HG03520 (cell line): ENCODE measurements at regions not wholly inside any gene's neighbourhood (a gene's known extent, or its start where the extent isn't known, plus 50 kb on each side); places are given as distances from the start of the nearest gene placed in this dataset.

ENCODE experiments used
- ATAC-seq: cut with Tn5 transposase; IDR thresholded peaks from one replicate; pipeline ENCODE4 v1.9.1; 2021; ENCODE audit warnings: mild to moderate bottlenecking, moderate library complexity; ENCODE audit not compliant: unreplicated experiment

DNA sequence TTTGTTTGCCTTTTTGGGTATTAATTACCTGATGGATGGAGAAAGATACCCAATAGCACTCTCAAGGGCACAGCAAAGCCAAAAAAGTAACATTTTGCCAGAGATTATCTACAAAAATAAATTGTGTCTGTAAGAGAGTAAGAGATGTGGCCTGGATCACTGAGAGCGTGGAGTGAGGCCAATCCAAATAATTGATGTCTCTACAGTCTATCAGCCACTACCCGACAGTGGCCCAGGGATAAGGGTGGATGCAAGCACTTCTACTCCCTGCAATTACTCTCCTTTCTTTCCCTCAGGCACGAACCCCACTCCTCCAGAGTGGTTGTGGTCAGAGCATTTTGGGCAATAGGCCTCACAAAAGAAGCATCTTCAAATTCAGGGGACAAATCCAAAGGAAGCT lies 92.3 kb upstream of the ZC3H12C start:
- no peak for ATAC-seq

DNA sequence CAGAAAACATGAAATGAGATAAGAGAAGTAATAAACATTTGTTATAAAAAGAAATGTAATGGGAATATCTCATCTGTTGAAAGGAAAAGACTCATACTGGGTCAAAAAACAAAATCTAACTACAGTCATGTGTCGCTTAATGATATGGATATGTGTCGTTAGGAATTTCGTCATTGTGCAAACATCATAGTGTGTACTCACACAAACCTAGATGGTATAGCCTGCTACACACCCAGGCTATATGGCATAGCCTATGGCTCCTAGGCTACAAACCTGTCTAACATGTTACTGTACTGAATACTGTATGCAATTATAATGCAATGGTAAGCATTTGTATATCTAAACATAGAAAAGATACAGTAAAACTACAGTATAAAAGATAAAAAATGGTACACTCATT lies 89.8 kb upstream of the ZC3H12C start:
- no peak for ATAC-seq

DNA sequence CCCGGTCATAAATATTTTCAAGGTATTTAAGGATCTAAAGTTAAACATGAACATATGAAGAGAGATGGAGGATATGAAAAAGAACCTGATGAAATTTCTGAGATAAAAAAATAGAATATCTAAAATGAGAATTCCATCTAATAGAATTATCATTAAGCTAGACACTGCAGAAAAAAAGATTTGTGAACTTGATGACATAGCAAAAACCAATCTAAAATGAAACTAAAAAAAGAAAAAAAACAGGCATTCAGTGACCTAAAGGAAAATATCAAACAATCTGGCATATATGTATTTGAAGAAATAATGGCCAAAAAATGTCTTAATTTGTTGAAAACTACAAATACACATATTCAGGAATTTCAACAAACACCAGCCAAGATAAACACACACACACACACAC lies 81.6 kb upstream of the ZC3H12C start:
- ATAC-seq = no peak

DNA sequence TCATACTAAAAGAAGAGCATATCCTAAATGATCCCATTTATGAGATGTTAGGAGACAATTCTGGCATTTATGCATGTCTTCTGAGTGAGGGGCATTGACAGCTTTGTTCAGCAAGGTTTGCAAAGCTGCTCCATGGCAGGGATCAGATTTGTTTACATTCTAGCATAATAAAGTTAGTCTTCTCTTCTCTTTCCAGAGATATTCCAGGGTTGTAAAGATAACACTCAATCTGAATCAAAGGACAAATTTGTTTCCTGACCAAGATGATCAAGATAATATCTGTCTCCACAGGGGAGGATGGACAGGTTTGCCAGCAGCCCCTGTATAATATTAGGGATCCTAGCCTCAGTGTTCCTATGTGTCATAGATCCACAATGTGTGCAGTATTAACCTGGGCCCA lies 77.5 kb upstream of the ZC3H12C start:
- ATAC-seq = no peak

DNA sequence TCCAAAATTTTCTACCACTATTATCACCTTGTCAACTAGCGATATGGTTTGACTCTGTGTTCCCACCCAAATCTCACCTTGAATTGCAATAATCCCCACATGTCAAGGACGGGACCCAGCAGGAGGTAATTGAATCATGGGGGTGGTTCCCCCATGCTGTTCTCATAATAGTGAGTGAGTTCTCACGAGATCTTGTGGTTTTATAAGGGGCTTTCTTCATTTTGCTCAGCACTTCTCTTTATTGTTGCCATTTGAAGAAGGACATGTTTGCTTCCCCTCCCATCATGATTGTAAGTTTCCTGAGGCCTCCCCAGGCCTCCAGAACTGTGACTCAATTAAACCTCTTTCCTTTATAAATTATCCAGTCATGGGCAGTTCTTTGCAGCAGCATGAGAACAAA lies 73.5 kb upstream of the ZC3H12C start:
- ATAC-seq = no peak

DNA sequence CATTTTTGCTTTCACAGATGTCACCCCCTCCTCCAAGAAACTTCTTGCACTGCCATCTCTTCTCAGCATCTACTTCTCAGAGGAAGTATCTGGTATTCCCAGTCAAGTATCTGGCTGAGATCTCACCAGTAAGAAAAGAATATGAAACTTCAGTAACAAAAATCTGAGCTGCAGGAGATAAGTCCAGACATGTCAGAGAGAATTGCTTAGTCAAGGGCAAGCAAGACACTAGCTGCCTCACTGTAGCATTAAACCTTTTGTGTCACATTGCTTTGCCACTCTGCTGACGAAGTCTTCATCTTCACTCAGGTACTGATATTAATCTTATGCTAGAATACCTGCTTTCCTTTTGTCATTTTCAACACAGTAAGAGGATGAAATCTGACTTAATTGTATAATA lies 70.6 kb upstream of the ZC3H12C start:
- no peak for ATAC-seq

DNA sequence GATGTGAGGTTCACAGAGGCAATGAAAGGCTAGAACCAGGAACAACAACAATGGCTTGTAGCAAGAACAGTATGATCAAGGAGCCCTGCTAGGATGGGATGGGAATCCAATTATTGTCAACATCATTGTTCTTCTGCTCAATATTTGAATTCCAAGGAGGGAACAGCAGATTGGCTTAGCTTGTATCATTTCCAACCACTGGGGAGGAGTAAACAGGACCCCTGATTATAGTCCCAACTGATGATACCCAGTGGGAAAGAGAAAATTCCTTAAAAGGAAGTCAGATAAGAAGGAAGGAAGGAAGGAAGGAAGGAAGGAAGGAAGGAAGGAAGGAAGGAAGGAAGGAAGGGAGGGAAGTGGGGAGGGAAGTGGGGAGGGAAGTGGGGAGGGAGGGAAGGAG lies 69.5 kb upstream of the ZC3H12C start:
- no peak for ATAC-seq

DNA sequence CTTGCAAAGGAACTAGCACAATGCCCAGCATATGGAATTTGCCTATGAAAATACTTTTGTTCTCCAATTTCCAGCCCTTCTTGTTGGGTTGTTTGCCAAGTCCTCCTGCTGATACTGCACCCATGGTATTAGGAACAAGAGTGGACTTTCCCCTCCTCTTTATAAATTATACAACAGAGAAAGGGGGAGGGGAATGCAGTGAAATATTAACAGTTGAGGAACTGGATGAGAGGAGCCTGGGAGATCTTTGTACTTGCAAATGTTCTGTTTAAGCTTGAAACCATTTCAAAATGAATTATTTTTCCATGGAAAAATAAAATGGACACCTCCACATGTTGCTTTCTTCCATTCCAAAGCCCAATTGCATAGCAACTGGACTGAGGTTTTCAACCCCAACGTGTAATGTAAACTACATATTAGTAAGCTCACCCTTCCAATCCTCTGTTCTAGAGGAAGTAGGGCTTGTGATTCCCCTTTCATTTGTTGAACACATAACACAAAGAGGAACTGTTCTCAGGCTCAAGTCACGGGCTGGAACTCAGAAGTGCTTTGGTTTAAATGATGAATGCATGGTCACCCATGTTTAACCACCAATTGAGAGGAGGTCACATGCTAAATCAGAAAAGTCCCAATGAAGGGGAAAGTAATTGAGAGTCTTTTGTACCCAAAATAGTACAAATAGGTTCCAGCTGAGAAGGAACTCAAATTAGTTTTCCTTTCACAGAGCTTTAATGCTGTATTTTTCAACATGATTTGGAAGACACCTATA lies 66.2 kb upstream of the ZC3H12C start:
- peak; percentile 91 for ATAC-seq

DNA sequence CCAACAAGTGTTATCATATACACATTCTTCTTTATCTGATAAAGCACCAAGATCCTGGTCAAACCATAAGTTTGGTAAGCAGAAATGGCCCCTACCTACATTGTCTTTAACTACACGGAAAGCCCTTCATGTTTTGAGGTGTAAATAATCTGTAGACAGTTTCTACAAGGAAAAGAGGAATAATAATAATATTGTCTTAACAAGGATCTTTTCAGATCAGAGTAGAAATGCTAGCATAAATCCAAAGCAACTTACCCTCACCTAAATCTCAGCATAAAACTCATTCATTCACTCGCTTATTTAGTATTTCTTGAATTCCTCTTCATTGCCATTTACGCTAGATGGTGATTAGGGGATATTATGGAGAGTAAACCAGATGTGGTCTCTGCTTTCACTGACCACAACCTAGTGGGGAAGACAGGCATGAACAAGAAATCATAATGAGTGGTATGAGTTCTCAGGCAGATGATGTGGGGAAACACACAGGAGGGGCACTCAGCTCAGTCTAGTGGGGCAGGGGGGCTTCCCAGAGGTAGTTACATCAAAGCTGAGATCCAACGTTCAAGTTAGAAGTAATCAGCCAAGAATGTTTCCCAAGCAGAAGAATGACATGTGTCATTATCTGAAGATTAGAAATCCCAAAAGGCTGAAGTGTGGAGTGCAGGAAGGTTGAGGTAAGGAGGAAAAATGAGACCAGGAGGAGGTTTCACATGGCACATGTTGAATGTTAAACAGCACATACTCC lies 65.4 kb upstream of the ZC3H12C start:
- ATAC-seq = no peak

DNA sequence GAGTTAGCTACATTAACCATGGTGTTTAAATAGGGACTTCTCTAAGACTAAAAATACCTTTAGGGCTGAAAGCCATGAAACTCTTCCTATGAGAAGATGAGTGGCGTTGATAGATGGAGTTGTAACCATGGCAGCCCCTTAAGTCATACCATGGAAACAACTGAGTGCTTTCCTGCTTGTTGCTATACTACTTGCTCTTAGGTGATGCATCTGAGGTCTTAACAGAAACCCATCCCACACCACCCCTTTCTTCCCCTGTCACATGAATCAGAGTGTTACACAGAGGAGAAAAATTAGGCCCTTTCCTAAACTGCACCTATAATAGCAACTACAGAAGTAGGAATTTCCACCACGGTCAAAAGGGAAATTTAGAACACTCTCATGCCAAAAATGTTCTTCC lies 64.3 kb upstream of the ZC3H12C start:
- ATAC-seq = no peak

DNA sequence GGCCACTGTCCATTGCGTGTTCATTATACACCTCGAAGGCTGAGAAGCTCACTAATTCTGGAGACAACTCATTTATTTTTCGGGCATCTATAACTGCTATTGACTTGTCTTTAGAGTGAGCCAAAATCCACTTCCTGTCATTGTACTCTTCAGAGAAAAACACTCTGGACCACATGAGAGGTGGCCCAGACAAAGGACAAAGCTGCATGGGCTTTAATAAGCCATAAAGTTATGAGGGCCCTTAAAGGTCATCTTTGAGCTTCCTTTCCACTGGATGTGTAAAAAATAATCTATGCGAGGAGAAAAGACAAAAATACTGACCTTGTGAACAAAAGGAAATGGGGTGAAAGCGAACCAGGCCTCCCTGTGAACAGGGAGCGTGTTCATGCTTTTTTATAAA lies 63.5 kb upstream of the ZC3H12C start:
- no peak for ATAC-seq

DNA sequence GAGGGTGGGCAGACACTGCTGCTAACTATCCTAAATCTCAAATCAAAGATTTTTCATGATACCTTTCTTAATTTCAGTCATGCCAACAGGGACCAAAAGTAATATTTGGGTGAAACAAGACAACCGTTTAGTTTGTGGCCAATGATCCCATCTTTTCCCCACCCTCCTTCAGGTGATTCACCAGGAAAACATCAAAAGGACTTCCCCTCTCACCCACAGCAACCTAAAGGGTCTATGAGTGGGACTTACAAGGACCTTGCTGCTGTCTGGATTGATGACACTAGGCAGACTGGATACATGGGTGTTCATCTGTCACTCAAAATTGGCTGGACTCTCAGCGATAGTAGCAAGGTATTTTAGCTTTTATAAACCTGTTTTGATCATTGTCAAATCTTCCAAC lies 62.0 kb upstream of the ZC3H12C start:
- no peak for ATAC-seq

DNA sequence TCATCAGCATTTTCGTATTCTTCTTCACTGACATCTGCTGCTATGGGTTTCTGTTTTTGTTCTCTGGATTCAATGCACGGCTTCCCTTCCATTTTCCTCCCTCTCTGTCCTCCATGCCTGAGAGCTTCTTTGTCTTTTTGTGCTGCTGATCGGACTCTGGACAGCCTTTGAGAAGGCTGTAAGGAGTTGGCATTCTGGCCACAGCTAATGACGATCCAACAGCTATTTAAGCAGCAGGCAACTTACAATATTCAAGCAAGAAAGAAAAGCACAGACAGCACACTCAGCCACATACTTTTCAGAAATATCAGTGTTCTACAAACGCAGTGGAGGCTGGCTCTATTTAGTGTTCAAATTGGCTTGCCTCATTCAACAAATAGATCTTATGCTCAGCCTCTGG lies 60.9 kb upstream of the ZC3H12C start:
- ATAC-seq = no peak

DNA sequence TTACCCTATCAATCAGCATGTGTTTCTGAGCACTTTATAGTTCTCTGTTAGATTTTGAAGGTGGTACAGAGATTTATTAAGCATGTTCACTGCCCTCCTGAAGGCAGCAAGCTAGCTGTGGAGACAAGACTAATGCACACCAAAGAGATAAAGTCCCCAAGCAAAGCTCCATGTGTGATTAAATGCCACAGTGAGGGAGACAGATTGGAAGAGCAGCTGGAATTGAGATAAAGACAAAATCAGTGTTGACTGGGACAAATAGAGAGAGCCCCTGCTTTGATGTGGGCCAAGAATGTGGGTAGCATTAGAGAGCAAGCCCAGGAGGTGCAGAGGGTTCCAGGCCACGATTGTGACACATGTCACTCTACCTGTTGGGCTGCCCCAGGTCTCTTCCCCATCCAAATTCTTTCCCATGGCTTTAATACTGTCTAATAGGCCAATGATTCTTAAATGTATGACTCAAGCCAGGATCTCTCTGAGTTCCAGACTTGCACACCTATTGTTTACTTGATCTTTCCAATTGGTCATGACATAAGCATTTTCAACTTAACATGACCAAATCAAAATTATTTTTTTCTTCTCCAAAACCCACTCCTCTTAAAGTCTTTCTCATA lies 60.1 kb upstream of the ZC3H12C start:
- no peak for ATAC-seq

DNA sequence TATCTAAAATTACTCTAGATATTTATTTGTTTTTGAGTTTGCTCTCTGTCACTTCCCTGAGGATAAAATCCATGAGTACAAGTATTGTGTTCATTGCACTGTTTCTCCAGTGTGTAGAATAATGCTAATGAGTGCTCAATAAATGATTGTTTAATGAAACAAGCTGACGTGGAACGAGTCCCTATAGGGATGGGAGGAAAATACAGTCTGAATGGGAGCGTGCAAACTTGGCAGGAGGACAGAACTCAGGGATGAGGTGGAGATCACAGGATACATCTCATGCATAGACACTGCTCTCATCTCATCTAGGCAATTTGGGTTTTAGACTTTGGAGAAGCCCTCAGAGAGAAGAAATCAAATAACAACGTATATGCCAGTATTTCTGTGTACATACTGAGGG lies 58.4 kb upstream of the ZC3H12C start:
- ATAC-seq = no peak

DNA sequence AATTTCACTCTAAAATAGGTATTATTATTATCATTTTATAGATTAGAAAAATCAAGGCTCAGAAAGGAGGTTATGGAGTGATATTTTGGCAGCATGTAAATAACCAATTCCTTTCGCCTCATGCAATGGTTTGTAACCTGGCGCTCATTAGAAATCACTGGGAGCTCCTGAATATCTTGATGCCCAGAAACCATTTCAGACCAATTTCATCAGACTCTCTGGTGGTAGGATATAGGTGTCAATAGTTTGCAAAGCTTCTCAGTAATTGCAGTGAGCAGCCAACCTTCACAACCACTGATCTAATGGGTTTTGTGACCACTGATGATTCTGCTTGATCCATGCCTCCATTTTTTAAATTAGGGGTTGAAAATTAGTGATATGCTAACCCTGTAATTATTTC lies 57.8 kb upstream of the ZC3H12C start:
- ATAC-seq = no peak

DNA sequence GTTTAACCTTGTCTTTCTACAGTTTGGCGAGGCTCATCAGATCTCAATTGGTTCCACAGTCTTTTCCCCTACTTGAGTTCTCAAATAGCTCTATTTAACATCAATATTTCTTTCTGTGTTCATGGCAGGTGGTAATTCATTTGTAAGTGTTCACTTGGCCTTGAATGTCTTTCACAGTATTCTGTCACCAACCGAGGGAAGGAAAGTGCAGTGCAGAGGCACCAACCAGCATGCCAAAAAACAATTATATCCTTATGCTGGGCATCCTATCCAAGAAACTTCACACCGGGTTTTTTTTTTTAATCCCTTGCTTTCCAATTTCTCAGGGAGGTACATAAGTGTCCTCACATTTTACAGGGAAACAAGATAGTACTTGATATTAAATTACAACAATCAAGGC lies 55.0 kb upstream of the ZC3H12C start:
- ATAC-seq = no peak
